Hematopoietic multipotent progenitor cell treated with erythropoietin and hydrocortisone succinate and interleukin-3 and kit ligand, for 15 days (in vitro differentiated cells): ENCODE measurements at regions not wholly inside any gene's neighbourhood (a gene's known extent, or its start where the extent isn't known, plus 50 kb on each side); places are given as distances from the start of the nearest gene placed in this dataset.

Experiments
- DNase-seq: peaks from one replicate; pipeline ENCODE4 v3.0.0-alpha.2; 2015; ENCODE audit warnings: low spot score

DNA sequence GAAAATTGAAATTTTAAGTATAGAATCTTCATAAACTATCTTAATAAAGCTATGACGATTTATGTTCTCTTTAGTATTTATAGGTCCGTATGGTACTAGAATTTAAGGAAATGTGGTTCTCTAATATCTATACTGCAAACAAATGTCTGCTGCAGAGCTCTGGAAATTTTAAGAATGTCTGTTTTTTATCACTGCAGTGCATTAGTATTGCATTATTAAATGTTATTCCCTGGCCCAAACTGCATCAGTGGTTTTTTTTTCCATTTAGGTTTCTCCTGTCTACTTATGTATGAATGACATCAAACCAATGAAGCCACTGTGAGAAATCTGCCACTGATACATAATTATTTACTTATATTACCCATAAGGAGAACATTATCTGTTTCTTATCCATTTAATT lies 211.4 kb upstream of the CD180 start:
- no peak for DNase-seq

DNA sequence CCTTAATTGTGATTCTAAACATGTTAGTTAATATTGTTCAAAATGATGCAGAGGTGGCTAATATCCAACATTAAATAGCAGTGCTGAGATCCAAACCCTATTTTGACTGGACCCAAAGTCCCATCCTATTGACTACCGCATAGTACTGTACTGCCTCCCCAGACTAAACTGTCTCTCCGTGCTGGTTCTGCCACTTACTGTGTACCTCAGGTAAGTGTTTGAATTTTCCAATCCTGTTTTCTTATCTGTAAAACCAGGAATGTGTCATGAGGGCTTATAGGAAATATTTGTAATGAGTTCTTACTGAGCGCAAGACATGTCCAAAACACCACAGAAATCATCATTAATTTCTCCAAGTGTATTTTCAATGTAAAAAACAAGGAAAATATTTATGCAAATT lies 209.2 kb upstream of the CD180 start:
- no peak for DNase-seq

DNA sequence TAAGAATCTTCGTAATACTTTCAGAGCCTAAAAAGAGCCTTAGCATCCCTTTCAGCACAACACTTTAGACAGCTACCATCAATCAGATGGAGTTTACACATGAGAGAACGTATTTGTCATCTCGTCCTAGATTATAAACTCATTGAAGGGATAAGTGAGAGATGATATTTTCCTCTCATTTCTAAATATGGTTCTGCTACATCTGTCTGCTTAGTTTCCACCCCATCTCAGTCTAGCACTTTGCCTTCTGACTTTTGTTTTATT lies 208.4 kb upstream of the CD180 start:
- no peak for DNase-seq

DNA sequence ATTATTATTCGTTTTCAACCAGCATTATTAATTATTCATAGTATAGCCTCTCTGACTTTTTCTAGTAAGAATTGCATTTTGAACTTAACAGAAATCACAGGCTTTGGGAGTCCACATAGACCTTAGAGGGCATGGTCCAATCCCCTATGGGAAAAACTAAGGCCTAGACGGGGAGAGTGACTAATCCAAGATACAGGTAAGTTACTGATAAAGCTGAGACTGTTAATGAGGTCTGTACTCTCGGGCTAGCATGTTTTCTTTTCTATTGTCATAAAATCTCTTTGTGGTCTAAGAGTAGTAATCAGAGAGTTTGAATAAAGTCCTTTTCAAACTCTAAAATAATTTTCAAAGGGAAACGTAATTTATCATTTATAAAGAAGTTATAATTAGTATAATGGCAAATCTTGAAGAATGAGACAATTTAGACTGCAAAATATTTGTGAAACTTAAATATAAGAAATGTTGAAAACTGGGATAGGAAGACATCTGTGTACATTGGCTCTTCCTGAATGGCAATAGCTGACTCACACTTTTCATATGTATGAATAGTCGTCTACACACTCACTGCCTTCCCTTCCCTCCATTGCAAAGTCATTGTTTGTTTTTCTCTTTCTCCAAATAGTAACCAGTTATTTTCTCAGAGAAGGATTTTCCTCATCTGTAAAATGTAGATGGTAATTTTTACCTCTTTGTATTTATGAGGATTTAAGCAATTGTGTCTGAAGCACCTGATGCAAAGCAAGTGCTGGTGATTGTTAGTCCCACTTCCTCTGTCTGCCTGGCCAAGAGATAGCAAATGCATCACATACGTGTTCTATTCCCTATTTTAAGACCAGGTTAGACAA lies 207.9 kb upstream of the CD180 start:
- DNase-seq = no peak

DNA sequence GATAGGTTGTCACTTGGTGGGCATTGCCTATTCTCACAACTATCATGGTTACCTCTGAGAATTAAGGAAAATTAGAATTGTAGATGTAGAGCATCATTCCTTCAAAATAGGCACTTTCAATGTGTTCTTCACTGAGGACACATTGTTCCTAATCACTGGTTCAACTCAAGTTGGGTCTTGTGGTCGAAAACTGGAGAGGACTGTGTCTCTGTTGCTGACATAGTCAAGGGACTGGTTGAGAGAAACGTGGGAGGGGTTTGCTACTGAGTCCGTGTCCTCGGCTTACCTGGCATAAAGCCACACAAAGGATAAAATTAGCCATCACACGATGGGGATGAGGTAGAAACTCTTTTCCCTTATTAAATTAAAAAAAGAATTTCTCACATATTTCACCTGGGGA lies 205.9 kb upstream of the CD180 start:
- no peak for DNase-seq

DNA sequence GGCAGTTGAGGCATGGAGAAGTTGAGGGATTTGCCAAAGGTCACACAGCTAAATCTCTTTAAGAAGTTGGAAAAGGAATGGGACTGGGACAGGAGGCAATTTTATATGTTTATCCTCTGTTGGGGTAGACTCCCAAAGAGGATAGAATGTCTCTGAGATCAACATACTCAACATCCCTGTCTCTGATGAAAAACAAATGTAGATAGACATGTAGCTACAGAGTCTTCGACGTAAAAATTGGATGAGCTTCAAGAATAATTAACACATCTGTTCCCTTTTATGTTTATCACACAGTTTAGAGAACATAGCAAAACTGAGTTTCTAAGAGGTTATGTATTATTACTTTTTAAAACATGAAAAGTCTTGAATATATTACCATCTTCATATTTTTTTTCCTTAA lies 204.6 kb upstream of the CD180 start:
- DNase-seq = no peak

DNA sequence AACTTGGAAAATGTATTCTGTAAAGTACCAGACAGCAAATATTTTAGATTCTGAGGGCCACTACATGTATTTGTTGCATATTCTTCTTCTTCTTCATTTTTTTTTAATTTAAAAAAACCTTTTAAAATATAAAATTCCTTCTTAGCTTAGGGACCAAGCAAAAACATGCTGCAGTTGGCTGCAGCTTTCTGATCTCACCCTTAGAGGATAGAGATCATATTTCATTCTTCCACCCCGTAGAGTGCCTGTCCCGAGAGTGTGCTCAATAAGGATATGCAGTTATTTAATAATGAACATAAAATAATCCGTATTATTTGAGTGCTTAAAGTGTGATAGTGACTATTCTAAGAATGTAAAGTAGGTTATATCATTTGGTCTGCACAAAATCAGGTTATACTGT lies 204.2 kb upstream of the CD180 start:
- no peak for DNase-seq

DNA sequence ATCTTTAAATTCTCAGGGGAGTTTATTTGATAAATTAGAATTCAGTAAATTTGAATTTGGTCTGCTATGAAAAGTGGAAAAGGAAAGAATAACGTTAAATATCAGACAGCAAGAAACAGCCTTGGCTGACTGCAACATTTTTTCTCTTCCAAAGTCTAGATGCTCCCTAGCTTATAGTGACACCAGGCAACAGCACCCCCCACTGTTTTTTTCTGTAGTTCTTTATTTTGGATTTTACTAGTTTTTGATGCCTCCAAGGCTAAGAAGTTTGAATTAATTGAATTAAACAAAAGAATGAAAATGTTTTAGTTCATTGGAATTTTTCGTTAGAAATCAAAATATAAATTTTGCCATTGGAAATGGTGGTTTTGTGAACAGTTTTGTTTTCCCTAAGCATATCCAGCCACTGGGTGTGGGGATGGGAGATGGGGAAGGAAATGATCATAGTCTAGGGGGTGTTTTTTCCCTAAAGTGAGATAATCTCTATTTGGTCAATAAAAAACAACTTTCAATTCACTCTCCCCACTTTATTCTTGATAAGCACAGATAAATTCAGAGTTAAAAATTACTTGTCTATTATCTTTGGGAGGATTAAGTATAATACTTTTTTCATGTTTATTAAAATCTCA lies 199.3 kb upstream of the CD180 start:
- no peak for DNase-seq

DNA sequence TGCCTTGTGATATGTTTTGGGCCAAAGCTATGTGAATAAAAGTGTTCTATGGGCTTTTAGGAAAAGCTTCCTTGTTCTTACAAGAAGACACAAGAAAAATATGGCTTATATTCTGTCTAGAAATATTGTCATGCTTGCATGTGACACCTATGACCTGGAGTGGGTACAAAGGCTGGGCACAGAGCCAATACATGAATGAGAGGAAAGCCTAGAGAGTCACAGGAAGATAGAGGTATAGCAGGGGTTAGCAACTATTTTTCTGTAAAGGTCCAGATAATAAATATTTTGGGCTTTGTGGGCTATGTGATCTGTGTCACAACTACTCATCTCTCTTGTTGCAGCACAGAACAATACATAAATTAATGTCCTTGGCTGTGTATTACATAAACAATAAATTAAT lies 196.6 kb upstream of the CD180 start:
- no peak for DNase-seq

DNA sequence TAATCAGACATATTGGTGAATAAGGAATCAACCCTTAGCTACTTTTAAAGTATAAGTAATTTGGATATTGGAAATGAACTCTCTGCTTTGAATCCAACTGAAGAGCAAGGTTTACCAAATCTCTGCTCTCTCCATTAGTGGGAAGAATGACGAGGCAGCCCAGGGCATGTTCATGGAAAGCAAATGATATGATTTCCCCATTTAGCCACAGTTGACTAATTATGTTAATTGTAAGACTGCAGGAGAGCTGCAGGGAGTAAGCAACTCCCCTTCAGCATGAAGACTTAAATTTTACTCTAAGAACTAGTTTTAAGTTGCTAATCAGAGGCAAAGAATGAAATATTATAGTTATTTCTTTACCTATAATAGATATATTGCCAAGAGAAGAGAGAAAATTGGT lies 194.3 kb upstream of the CD180 start:
- DNase-seq = no peak

DNA sequence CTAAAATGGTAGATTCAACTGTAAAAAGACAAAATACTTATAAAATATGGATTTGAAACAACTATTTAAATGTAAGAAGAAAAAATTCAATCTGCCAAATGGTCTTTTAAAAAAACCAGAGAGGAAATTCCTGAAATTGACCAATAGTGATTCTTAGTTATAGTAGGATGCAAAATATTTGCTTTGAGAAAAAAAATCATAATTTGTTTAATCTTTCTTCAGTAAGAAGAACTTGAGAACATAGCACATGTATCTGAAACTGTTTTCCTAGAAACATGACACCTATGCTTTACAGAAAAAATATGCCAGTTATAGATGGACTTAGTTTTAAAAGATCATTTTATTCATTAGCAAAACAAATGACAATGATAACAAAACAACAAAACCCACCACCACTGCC lies 186.9 kb upstream of the CD180 start:
- DNase-seq = no peak

DNA sequence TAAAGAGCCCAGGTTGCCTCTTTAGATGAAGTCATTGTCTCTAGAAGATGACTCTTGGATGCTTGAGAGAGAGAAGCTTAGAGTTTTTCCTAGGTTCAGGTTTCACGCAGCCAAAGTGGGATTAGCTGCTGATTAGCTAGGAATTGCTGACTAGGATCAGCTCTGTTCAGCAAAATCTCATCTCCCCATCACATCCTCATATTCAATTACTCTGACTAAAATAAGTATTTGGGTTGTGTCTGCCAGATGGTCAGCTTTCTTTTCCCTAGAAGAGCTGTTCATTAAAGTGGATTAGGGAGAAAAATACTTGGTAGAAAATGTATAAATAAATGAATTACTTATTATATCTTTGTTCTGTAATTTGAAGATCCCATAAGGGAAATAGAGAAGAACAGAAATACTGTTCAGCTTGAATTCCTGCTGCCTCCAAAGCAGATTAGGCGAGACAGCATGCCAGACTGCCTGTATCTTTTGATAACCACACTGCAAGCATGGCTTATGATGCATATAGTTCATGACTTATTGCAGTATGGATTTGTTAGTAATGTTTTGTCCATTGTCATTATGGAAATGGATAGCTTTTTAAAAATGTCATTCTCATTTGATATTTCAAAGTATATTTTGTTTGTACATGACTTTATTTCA lies 184.8 kb upstream of the CD180 start:
- DNase-seq = no peak

DNA sequence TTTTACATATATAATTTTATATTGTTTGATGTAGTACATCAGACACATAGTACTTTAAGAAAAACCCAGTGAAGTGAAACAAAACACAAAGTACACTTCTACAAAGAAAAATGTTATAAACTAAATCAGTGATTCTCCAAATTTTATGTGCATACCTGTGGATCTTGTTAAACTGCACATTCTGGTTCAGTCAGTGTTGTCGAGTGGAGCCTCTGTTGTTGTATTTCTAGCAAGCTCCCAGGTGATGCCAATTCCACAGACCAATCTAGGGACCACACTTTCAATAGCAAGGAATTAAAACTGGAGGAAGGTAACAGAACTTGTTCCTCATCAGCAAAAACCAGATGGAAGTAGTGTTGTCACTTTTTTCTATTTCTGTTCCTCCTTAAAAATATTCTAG lies 183.8 kb upstream of the CD180 start:
- no peak for DNase-seq

DNA sequence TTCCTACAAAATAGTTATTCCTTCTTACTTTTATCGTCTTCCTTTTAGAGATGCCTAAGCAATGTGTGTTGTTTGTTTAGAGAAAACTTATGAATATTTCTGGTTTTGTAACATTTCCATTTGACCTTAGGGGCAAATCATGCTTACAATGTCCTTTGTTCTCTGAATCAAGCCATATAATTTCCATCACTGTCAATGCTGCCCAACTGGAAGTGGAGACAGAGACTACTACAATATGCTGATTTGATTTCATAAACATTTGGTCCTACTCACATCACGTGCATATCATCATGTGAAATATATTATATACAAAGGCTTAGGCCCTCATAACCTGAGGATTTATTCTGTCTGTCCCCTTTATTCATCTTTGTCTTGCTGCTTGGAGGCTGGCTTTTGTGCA lies 183.2 kb upstream of the CD180 start:
- DNase-seq = no peak

DNA sequence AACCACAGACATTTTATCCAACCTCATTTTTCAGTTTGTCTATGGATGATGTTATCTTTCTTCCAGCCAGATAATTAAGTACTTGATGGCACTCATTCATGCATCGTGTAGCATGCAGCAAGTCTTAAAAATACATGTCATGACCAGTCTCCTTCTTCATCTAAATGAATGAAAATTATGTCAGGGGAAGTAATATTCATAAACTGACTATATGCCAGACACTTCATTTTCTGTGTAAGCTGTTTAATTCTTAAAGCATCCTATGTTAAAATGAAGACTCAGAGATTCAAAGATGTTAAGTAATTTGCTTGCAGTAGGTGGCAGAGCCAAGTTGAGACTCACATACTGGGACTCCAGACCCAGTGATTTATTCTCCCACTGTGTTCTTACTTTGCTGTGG lies 181.7 kb upstream of the CD180 start:
- no peak for DNase-seq

DNA sequence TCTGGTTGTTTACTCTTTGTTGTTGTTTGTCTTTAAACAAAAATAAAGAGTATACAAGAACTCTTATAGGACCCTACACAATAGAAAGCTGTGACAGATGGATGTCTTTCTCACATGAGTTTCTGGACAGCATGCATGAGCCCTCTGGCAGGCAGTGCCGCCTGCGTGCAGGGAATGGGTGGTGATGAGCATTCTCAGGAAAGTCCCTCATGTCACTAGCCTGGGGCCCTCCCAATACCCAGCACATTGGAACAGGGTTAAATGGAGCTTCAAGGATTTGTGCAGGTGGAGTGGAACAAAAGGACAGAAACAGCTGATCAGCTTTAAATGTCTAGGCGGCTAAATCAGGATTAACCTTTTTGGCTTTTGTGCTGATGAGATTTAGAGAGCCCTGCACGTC lies 181.0 kb upstream of the CD180 start:
- no peak for DNase-seq

DNA sequence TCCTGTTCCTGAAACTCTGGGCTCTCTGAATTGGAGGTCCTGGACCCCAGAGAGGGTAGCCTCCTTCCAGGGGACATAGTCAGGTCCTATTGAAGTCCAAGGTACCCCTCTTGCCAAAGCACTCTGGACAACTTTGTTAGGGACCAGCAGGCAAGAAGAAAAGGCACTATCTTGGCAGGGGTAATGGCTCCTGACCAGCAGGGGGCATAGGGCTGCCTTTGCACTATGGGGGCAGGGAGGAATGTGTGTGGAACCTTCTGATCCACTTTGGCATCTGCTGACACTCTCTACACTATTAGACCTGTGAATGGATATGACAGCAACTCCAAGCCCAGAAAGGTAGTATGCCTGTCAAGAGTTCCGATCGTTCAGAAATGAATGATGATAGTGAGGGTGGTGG lies 179.0 kb upstream of the CD180 start:
- no peak for DNase-seq

DNA sequence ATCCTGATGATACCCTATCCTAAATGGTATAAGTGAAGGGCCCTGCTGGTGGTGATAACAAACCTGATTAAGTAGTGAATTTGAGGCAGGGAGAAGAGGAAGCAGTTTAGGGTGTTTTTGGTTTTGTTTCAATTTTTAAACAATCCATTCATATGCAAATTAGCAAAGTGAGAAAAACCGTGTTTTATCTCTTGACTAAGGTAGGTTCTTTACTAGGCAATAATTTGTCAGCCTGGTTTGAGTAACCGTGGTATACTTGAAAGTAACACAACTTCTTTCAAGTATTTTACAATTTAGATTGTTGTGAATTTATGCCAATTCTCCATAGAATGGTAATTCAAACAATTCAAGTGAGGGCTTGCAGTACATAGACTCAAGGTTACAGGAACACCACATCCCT lies 177.8 kb upstream of the CD180 start:
- no peak for DNase-seq

DNA sequence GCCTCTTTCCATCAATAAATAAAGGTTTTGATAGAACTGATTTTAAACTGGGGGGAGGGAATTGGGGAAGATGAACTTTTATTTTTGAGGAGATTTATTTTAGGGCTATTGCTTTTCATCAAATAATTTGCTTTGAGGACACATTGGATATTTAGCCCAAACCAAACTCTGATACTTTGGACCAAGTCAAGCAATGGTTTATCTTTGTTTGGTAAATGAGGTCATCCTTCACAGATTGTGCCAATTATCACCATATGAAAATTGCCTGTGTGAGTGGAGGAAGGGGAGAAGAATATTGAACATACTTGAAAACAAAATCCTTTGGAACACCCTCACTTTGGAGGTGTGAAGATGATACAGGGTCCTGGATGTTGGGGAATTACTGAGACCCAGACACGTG lies 176.9 kb upstream of the CD180 start:
- no peak for DNase-seq

DNA sequence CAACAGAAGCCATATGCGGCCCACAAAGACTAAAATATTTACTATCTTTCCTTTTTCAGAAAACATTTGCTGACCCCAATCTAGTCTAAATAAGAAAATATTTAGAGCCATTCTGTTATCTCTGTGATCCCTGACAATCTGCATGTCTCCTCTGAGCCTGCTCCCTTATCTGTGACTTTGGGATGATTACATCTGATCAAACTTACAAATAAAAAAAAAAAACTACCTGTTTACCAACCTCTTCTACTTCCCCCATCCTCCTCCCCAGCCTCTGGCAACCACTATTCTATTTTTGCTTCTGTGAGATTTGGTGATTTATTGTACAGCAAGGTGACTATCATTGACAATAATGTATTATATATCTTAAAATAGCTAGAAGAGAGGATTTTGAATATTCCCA lies 176.3 kb upstream of the CD180 start:
- no peak for DNase-seq

DNA sequence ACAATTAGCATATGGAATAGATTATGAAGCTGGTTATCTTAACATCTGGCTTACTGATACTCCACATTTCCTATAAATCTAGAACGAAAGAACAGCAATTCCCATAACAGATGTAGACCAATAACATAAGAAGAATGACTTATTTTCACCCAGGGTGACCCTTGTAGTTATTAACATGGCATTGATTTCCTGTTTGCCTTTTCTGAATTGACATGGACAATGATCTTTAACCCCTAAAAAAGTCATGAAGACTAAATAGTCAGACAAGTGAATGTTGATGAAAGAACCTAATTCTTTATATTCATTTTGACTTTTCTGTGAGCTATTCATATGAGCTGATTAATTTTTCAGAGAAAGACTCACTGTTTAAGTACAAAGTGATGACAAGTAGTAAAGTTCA lies 175.3 kb upstream of the CD180 start:
- DNase-seq = no peak

DNA sequence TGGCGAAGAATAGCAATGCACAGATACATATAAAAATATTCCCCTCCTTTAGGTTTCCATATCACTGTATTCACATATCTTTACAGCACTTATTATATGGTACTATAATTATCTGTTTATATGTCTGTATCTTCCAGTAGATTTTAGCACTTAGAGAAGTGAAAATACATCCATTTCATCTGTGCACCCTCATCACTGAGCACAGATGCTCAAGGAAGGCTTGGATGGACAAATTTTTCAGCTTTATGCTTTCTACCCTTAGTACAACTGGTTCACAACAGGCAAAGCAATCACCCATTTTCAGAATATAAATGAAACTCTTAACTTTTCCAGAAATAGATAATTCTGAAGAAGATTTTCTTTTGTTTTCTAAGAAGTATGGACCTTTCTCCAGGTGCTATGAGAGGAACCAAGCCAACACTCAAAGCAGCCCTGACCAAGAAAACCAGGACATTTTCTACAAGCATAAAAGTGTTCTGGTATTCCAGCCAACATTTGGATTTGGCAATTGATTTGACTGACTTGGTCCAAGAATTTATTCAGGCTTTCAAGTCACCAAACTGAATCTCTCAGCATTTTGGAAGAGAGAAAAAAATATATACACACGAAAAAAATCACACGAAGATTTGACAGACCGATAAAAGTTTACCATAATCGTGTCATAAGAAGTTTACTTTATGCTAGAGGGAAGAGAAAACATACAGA lies 170.2 kb upstream of the CD180 start:
- DNase-seq = no peak

DNA sequence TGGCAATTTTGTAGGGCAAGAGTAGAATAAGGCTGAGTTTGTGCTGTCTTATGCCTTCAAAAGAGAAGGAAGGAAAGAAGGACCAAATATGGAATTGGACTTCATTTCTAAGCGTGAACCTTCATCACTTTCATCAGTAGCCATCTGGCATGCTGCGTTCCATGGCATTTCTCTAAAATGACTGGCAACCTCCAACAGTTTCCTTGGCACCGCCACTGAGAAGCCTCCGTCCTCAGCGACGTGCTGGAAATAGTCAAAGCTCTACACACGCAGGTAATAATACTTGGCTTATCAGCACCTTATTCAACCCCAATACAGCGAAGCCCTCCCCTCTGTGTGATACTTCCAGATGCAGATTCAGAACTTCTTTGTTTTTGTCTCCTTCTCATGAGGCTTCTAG lies 169.7 kb upstream of the CD180 start:
- DNase-seq = no peak
